Right lobe of liver (tissue), 6 donors: ENCODE measurements at regions not wholly inside any gene's neighbourhood (a gene's known extent, or its start where the extent isn't known, plus 50 kb on each side); places are given as distances from the start of the nearest gene placed in this dataset.

Experiments used
- ATAC-seq, 4 donors: fragments of 200-7000 bp; cut with Tn5 transposase; one replicate each; pipeline ENCODE4 v1.9.1; 2020; ENCODE audit warnings: mild to moderate bottlenecking in 4 of 4, moderate library complexity in 4 of 4
- DNase-seq, 3 donors: peaks; one replicate each; pipeline ENCODE4 v3.0.0-alpha.2; 2020
- H3K27ac ChIP-seq, 3 donors: fragments of 200-600 bp; one replicate each; pipeline ENCODE4 v1.8.0; 2022
- H3K27me3 ChIP-seq, 2 donors: fragments of 200-600 bp; one replicate each; pipeline ENCODE4 v1.8.0; 2022
- H3K36me3 ChIP-seq, 4 donors: fragments of 200-600 bp; sonication (generic) in 1 of 4; one replicate each; pipeline versions ENCODE4 v1.5.1 to v1.8.0; 2017 to 2022; ENCODE audit warnings: control low read depth in 1 of 4
- H3K4me1 ChIP-seq, 4 donors: fragments of 200-600 bp; sonication (generic) in 1 of 4; one replicate each; pipeline versions ENCODE4 v1.5.1 to v1.8.0; 2017 to 2022; ENCODE audit warnings: control low read depth in 1 of 4
- H3K4me3 ChIP-seq, 3 donors: fragments of 200-600 bp; one replicate each; pipeline ENCODE4 v1.8.0; 2022
- H3K9me3 ChIP-seq, 4 donors: fragments of 200-600 bp; sonication (generic) in 1 of 4; one replicate each; pipeline versions ENCODE4 v1.5.1 to v1.8.0; 2017 to 2022; ENCODE audit warnings: control low read depth in 1 of 4
- CTCF ChIP-seq, 4 donors: fragments of 200-600 bp in 3 of 4; fragments of 450-650 bp in 1 of 4; IDR thresholded peaks; one replicate each; pipeline versions ENCODE4 v1.5.1 to v1.8.0; 2016 to 2022; ENCODE audit warnings: antibody characterized with exemption in 4 of 4, mild to moderate bottlenecking in 2 of 4
- POLR2A ChIP-seq: fragments of 450-650 bp; IDR thresholded peaks from one replicate; pipeline ENCODE4 v1.6.1; 2017; ENCODE audit warnings: antibody characterized with exemption, mild to moderate bottlenecking
- WGBS: methylation state at CpG from one replicate; pipeline ENCODE4 v1.1.6; 2018; ENCODE audit warnings: low coverage, low lambda C conversion rate; ENCODE audit not compliant: insufficient coverage; ENCODE audit errors: missing lambda C conversion rate; 5-methylcytosine and 5-hydroxymethylcytosine counted together
- intact Hi-C, 2 donors: fragments of 100-400 bp; cut with DNase I; formaldehyde crosslinking; loops; one replicate each; pipeline versions ENCODE4 v1.11.2 to v1.14.1; 2022
- donor health status: DM: no; HTN: yes; CAD: no.
- donor health status: DM: no; HTN: no; CAD: no.
- donor health status: DM: no; HTN: no; CAD: no.
- donor health status: DM: no; HTN: yes; CAD: no.
- donor health status: DM: no; HTN: yes; CAD: no.

- H3K4me3 ChIP-seq, result no peak overlapping the region
- no peaks in the 10 kb centered on the region for H3K9me3 ChIP-seq
- no peak for ATAC-seq
- no peak for DNase-seq
- no peak overlapping the region for H3K27ac ChIP-seq
- intact Hi-C loops, result no loop called here
- no peaks in the 10 kb centered on the region for H3K4me1 ChIP-seq
- TF ChIP-seq CTCF (IDR thresholded peaks at IDR 0.05) (no peak), POLR2A (no peak)
- H3K36me3 ChIP-seq, result no peaks in the 10 kb centered on the region
- 70% methylated on average over 1 of the region's 6 CpGs for WGBS
- H3K27me3 ChIP-seq, result no peaks in the 10 kb centered on the region
These were observed 67.6 kb downstream of the NENF start for GRCh38 chr1:212500351-212500750.

- intact Hi-C loops, result no loop called here
- H3K4me3 ChIP-seq, result no peak overlapping the region
- DNase-seq (no peak), ATAC-seq (no peak)
- no peak for TF ChIP-seq CTCF (IDR thresholded peaks at IDR 0.05)
- no peak for TF ChIP-seq POLR2A
- H3K9me3 ChIP-seq, result no peaks in the 10 kb centered on the region
- H3K4me1 ChIP-seq, result no peaks in the 10 kb centered on the region
- H3K36me3 ChIP-seq, result no peaks in the 10 kb centered on the region
- 50% methylated on average over 1 of the region's 1 CpG for WGBS
- no peaks in the 10 kb centered on the region for H3K27me3 ChIP-seq
- H3K27ac ChIP-seq, result no peak overlapping the region
These were observed 68.3 kb downstream of the NENF start for GRCh38 chr1:212500983-212501382.

GRCh38 chr1:212503714-212504113, 71.0 kb downstream of the NENF start:
- no peak overlapping the region for H3K4me3 ChIP-seq
- no peaks in the 10 kb centered on the region for H3K36me3 ChIP-seq
- no peak for ATAC-seq
- TF ChIP-seq POLR2A (no peak), CTCF (IDR thresholded peaks at IDR 0.05) (no peak)
- DNase-seq, result no peak
- intact Hi-C loops, result no loop called here
- H3K9me3 ChIP-seq, result no peaks in the 10 kb centered on the region
- no peaks in the 10 kb centered on the region for H3K27me3 ChIP-seq
- no peaks in the 10 kb centered on the region for H3K4me1 ChIP-seq
- no peak overlapping the region for H3K27ac ChIP-seq
- WGBS, result no CpG with 5 or more reads among the region's 3 CpGs

- no peak for ATAC-seq
- intact Hi-C loops, result no loop called here
These were observed 71.6 kb downstream of the NENF start for GRCh38 chr1:212504171-212504803.

More at GRCh38 chr1:212504171-212504803, 71.6 kb downstream of the NENF start:
- H3K4me3 ChIP-seq, result no peak overlapping the region
- no peaks in the 10 kb centered on the region for H3K36me3 ChIP-seq
- no peak overlapping the region for H3K27ac ChIP-seq
- no peaks in the 10 kb centered on the region for H3K27me3 ChIP-seq
- TF ChIP-seq POLR2A, result no peak
- no peak for TF ChIP-seq CTCF (IDR thresholded peaks at IDR 0.05)
- DNase-seq, result no peak
- H3K4me1 ChIP-seq, result no peaks in the 10 kb centered on the region
- WGBS, result 42% methylated on average over 2 of the region's 4 CpGs
- H3K9me3 ChIP-seq, result no peaks in the 10 kb centered on the region
